ENCODE measurements at regions not wholly inside any gene's neighbourhood (a gene's known extent, or its start where the extent isn't known, plus 50 kb on each side); places are given as distances from the start of the nearest gene placed in this dataset.

- TF ChIP-seq ZNF548 (tag by site-specific recombination; IDR thresholded peaks at IDR 0.05) (no peak), ZNF600 (tag by site-specific recombination; IDR thresholded peaks at IDR 0.05) (no peak), ZNF837 (tag by site-specific recombination; IDR thresholded peaks at IDR 0.05) (no peak), YY2 (tag by site-specific recombination; IDR thresholded peaks at IDR 0.05) (no peak), ZNF2 (tag by site-specific recombination; IDR thresholded peaks at IDR 0.05) (no peak), ZNF830 (tag by site-specific recombination; IDR thresholded peaks at IDR 0.05; ENCODE audit: low read depth) (no peak), ZNF202 (tag by site-specific recombination; IDR thresholded peaks at IDR 0.05; ENCODE audit: borderline replicate concordance) (no peak), ZNF426 (tag by site-specific recombination; IDR thresholded peaks at IDR 0.05) (no peak), SALL2 (tag by site-specific recombination; IDR thresholded peaks at IDR 0.05; ENCODE audit: borderline replicate concordance) (no peak), GFI1B (tag by site-specific recombination; IDR thresholded peaks at IDR 0.05) (no peak)
- TF ChIP-seq, protein P1, sequence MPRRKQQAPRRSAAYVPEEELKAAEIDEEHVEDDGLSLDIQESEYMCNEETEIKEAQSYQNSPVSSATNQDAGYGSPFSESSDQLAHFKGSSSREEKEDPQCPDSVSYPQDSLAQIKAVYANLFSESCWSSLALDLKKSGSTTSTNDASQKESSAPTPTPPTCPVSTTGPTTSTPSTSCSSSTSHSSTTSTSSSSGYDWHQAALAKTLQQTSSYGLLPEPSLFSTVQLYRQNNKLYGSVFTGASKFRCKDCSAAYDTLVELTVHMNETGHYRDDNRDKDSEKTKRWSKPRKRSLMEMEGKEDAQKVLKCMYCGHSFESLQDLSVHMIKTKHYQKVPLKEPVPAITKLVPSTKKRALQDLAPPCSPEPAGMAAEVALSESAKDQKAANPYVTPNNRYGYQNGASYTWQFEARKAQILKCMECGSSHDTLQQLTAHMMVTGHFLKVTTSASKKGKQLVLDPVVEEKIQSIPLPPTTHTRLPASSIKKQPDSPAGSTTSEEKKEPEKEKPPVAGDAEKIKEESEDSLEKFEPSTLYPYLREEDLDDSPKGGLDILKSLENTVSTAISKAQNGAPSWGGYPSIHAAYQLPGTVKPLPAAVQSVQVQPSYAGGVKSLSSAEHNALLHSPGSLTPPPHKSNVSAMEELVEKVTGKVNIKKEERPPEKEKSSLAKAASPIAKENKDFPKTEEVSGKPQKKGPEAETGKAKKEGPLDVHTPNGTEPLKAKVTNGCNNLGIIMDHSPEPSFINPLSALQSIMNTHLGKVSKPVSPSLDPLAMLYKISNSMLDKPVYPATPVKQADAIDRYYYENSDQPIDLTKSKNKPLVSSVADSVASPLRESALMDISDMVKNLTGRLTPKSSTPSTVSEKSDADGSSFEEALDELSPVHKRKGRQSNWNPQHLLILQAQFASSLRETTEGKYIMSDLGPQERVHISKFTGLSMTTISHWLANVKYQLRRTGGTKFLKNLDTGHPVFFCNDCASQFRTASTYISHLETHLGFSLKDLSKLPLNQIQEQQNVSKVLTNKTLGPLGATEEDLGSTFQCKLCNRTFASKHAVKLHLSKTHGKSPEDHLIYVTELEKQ (tag by site-specific recombination; IDR thresholded peaks at IDR 0.05; ENCODE audit: borderline replicate concordance) = no peak
- Histone ChIP-seq H3K36me3 (ENCODE audit: control insufficient read depth in 2 of 2, insufficient read depth in 1 of 2, low read length in 2 of 2) (no peaks in the 10 kb centered on the region), H3K4me1 (ENCODE audit: control insufficient read depth, insufficient read depth, low read length) (no peaks in the 10 kb centered on the region), H3K9me3 (ENCODE audit: control insufficient read depth, insufficient read depth, low read depth, low read length) (no peaks in the 10 kb centered on the region), H3K4me3 (ENCODE audit: low read depth, low read length) (no peak overlapping the region), H3K27ac (ENCODE audit: extremely low read depth, low read depth, low read length) (no peak overlapping the region)
- ChIA-PET CTCF (interaction anchor here (0.5 kb wide), 1 partner anchor 96 kb away, joined by 3 read pairs; no protein-coding TSS in a partner anchor), POLR2A (interaction anchor here (0.5 kb wide), 1 partner anchor 164 kb away, joined by 5 read pairs; no protein-coding TSS in a partner anchor)
These were observed 190.1 kb downstream of the ACTL7B start for GRCh38 chr9:108665521-108666239.

- Histone ChIP-seq H3K36me3 (ENCODE audit: control insufficient read depth in 2 of 2, insufficient read depth in 1 of 2, low read length in 2 of 2) (no peaks in the 10 kb centered on the region), H3K9me3 (ENCODE audit: control insufficient read depth, insufficient read depth, low read depth, low read length) (no peaks in the 10 kb centered on the region), H3K4me1 (ENCODE audit: control insufficient read depth, insufficient read depth, low read length) (no peaks in the 10 kb centered on the region), H3K4me3 (ENCODE audit: low read depth, low read length) (no peak overlapping the region), H3K27ac (ENCODE audit: extremely low read depth, low read depth, low read length) (no peak overlapping the region)
- TF ChIP-seq ZNF549 (tag by site-specific recombination; IDR thresholded peaks at IDR 0.05) (no peak), KLF16 (tag by site-specific recombination; IDR thresholded peaks at IDR 0.05) (no peak), ZNF184 (tag by site-specific recombination; IDR thresholded peaks at IDR 0.05) (peak; percentile 72), ZNF623 (tag by site-specific recombination; IDR thresholded peaks at IDR 0.05) (no peak), ZNF670 (tag by site-specific recombination; IDR thresholded peaks at IDR 0.05; ENCODE audit: low read depth) (no peak), ZNF350 (tag by site-specific recombination; IDR thresholded peaks at IDR 0.05) (no peak), GLIS1 (tag by site-specific recombination; IDR thresholded peaks at IDR 0.05) (no peak), KLF1 (tag by site-specific recombination; IDR thresholded peaks at IDR 0.05) (no peak), ZNF624 (tag by site-specific recombination; IDR thresholded peaks at IDR 0.05) (no peak), FEZF1 (tag by site-specific recombination; IDR thresholded peaks at IDR 0.05) (peak; percentile 45), ZIC2 (tag by site-specific recombination; IDR thresholded peaks at IDR 0.05) (peak; percentile 62), ZNF221 (tag by site-specific recombination; IDR thresholded peaks at IDR 0.05; ENCODE audit: borderline replicate concordance) (no peak)
- TF ChIP-seq, protein P2, sequence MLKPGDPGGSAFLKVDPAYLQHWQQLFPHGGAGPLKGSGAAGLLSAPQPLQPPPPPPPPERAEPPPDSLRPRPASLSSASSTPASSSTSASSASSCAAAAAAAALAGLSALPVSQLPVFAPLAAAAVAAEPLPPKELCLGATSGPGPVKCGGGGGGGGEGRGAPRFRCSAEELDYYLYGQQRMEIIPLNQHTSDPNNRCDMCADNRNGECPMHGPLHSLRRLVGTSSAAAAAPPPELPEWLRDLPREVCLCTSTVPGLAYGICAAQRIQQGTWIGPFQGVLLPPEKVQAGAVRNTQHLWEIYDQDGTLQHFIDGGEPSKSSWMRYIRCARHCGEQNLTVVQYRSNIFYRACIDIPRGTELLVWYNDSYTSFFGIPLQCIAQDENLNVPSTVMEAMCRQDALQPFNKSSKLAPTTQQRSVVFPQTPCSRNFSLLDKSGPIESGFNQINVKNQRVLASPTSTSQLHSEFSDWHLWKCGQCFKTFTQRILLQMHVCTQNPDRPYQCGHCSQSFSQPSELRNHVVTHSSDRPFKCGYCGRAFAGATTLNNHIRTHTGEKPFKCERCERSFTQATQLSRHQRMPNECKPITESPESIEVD (tag by site-specific recombination; IDR thresholded peaks at IDR 0.05) = peak; percentile 28; the same call in 1 of the 2 replicates
- TF ChIP-seq, protein P3, sequence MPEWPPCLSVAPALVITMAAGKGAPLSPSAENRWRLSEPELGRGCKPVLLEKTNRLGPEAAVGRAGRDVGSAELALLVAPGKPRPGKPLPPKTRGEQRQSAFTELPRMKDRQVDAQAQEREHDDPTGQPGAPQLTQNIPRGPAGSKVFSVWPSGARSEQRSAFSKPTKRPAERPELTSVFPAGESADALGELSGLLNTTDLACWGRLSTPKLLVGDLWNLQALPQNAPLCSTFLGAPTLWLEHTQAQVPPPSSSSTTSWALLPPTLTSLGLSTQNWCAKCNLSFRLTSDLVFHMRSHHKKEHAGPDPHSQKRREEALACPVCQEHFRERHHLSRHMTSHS (tag by site-specific recombination; IDR thresholded peaks at IDR 0.05) = no peak
- CTCF ChIA-PET = interaction anchor here (0.5 to 1.0 kb wide), 4 partner anchors 9 to 1032 kb away, joined by 3 read pairs; no protein-coding TSS in a partner anchor
- POLR2A ChIA-PET = interaction anchor here (0.5 kb wide), 1 partner anchor 165 kb away, joined by 5 read pairs; no protein-coding TSS in a partner anchor
These were observed 191.2 kb downstream of the ACTL7B start for GRCh38 chr9:108664309-108665255.
